Right atrium auricular region (tissue), 2 donors: ENCODE measurements at regions not wholly inside any gene's neighbourhood (a gene's known extent, or its start where the extent isn't known, plus 50 kb on each side); places are given as distances from the start of the nearest gene placed in this dataset.

Experiments
- DNase-seq: peaks from one replicate; pipeline ENCODE4 v3.0.0-alpha.2; 2019; ENCODE audit warnings: low spot score
- H3K27ac ChIP-seq, 2 donors: fragments of 200-600 bp; sonication (generic); 1 replicate in 1 of 2; 2 replicates in 1 of 2; pipeline ENCODE4 v1.5.1; 2016 to 2019
- H3K27me3 ChIP-seq, 2 donors: fragments of 200-600 bp; sonication (generic); one replicate each; pipeline versions ENCODE4 v1.5.1 to v1.6.0; 2017 to 2019
- H3K36me3 ChIP-seq: fragments of 200-600 bp; sonication (generic); one replicate; pipeline ENCODE4 v1.5.1; 2016
- H3K4me1 ChIP-seq, 2 donors: fragments of 200-600 bp; sonication (generic); one replicate each; pipeline versions ENCODE4 v1.5.1 to v1.6.0; 2017 to 2019
- H3K4me3 ChIP-seq, 2 donors: fragments of 200-600 bp; sonication (generic); 1 replicate in 1 of 2; 2 replicates in 1 of 2; pipeline ENCODE4 v1.5.1; 2017 to 2019; ENCODE audit warnings: mild to moderate bottlenecking in 1 of 2, moderate library complexity in 1 of 2
- H3K9me3 ChIP-seq, 2 donors: fragments of 200-600 bp; sonication (generic); one replicate each; pipeline ENCODE4 v1.5.1; 2019
- CTCF ChIP-seq, 2 donors: fragments of 200-600 bp; sonication (generic); IDR thresholded peaks; one replicate each; pipeline ENCODE4 v1.5.1; 2019; ENCODE audit warnings: antibody characterized with exemption in 2 of 2

DNA sequence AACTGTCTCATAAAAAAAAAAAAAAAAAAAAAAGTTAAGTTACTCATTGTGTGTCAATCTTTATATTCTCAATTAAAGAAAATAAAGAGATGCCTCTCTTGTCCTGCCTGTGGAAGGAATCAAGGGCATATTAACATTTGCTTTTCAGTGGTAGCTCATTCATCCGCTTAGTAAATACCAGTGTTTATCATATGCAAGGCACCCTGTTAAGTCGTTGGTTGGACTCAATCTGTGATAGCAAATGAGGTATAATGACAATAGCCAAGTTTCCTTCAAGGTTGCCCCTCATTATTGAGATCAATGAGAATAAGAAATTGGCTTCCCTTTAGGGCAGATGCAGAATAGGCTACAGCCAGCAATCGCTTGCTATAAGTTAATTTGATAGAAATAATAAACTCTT is 812.7 kb upstream of the COBL start:
- no peak for DNase-seq
- Histone ChIP-seq H3K27ac (no peak overlapping the region), H3K4me3 (no peak overlapping the region), H3K4me1 (no peaks in the 10 kb centered on the region), H3K36me3 (no peaks in the 10 kb centered on the region), H3K27me3 (no peaks in the 10 kb centered on the region), H3K9me3 (no peaks in the 10 kb centered on the region)
- no peak for TF ChIP-seq CTCF (IDR thresholded peaks at IDR 0.05)

DNA sequence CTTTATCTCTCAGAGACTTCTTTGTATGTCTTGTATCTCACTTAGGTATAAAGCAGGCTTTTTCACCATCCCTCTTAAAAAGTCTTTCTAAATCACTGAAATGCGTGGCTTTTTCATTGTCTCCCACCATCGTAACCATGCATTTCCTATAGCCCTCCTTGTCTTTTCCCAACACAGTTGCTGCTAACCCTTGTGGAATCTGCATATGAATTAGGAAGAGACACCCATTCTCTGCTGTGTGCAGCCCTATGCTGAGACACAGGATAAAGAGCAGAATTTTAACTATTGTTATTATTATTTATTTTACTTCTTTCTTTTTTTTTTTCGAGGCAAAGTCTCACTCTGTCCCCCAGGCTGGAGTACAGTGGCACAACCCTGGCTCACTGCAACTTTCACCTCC is 804.3 kb upstream of the COBL start:
- H3K4me1 ChIP-seq, result no peaks in the 10 kb centered on the region
- no peak for DNase-seq
- no peaks in the 10 kb centered on the region for H3K9me3 ChIP-seq
- no peak overlapping the region for H3K27ac ChIP-seq
- TF ChIP-seq CTCF (IDR thresholded peaks at IDR 0.05), result no peak
- no peak overlapping the region for H3K4me3 ChIP-seq
- no peaks in the 10 kb centered on the region for H3K27me3 ChIP-seq
- no peaks in the 10 kb centered on the region for H3K36me3 ChIP-seq

DNA sequence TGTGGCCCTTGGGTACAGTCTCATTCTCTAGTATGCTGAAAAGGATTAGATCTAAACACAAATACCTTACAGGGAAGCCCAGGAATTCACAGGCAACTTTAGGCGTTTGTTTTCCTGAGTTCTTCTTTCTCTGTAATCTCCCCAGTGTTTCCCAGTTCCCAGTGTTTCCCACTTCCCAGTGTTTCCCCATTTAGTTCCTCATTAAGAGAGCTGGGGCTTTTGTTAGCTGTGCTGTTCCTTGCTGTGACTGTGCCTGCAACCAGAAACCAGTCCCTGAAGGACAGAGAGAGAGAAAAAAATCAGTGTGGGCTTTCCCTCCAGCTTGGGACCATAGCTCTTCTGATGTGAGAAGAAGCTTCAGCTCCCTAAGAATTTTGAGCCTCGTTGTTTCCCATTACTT is 802.9 kb upstream of the COBL start:
- DNase-seq, result no peak
- H3K4me3 ChIP-seq, result no peak overlapping the region
- H3K4me1 ChIP-seq, result no peaks in the 10 kb centered on the region
- no peaks in the 10 kb centered on the region for H3K36me3 ChIP-seq
- no peaks in the 10 kb centered on the region for H3K9me3 ChIP-seq
- H3K27me3 ChIP-seq, result no peaks in the 10 kb centered on the region
- H3K27ac ChIP-seq, result no peak overlapping the region
- TF ChIP-seq CTCF (IDR thresholded peaks at IDR 0.05), result no peak

- Histone ChIP-seq H3K36me3 (no peaks in the 10 kb centered on the region), H3K27me3 (no peaks in the 10 kb centered on the region), H3K27ac (no peak overlapping the region), H3K4me1 (no peaks in the 10 kb centered on the region), H3K4me3 (no peak overlapping the region), H3K9me3 (no peaks in the 10 kb centered on the region)
- DNase-seq, result no peak
- TF ChIP-seq CTCF (IDR thresholded peaks at IDR 0.05), result no peak
These were observed 797.9 kb upstream of the COBL start for GRCh38 chr7:52114509-52114908.

DNA sequence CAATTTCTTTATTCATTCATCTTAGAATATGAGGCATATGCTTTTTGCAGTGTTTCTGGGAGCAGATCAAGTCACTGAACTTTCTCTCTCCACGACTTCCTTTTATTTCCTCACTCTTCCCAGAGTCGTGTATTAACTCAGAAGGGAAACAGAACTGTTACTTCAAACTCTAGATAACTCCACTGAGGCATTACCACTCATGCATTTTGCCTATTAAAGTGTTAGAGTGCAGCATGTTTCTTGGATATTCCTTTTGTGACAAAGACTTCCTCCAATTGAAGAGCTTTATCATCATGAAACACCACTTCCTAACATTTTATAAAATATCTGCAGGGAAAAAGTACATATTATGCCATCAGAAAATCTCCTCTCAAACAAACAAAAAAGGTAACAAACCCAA is 797.4 kb upstream of the COBL start:
- H3K4me3 ChIP-seq, result no peak overlapping the region
- no peaks in the 10 kb centered on the region for H3K9me3 ChIP-seq
- TF ChIP-seq CTCF (IDR thresholded peaks at IDR 0.05), result no peak

DNA sequence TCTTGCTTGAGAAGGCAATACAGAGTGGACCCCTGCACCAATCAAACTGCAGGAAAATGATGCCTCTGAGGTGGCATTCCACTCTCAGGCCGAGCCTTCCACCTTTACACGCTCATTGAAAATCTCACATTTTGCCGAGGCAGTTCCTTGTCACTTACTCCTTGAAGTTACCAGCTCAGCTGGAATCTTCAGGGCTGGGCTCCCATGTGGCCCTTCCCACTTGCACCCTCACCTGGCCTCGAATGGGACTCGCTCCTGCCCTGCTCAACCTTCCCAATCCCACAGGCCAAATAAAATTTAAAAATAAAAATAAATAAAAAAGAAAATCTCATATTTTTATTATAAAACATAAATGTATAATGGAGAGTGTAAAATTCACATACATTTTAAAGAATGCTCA is 790.7 kb upstream of the COBL start:
- Histone ChIP-seq H3K9me3 (no peaks in the 10 kb centered on the region), H3K27ac (no peak overlapping the region), H3K36me3 (no peaks in the 10 kb centered on the region), H3K4me1 (no peaks in the 10 kb centered on the region), H3K27me3 (no peaks in the 10 kb centered on the region), H3K4me3 (no peak overlapping the region)
- TF ChIP-seq CTCF (IDR thresholded peaks at IDR 0.05), result no peak
- DNase-seq, result no peak

More for the DNA sequence above, 797.4 kb upstream of the COBL start:
- H3K27me3 ChIP-seq, result no peaks in the 10 kb centered on the region
- no peaks in the 10 kb centered on the region for H3K36me3 ChIP-seq
- no peaks in the 10 kb centered on the region for H3K4me1 ChIP-seq
- H3K27ac ChIP-seq, result no peak overlapping the region
- DNase-seq, result no peak
